ENCODE measurements at regions not wholly inside any gene's neighbourhood (a gene's known extent, or its start where the extent isn't known, plus 50 kb on each side); places are given as distances from the start of the nearest gene placed in this dataset.

GRCh38 chr13:64362564-64362963 lies 2867.6 kb downstream of the PCDH9 start:
- TF ChIP-seq USF2 (IDR thresholded peaks at IDR 0.05; ENCODE audit: low read depth, low read length) (no peak), CTCF (conservative IDR thresholded peaks at IDR 0.05; ENCODE audit: low read depth, low read length) (no peak), POLR2A (IDR thresholded peaks at IDR 0.05; ENCODE audit: low read depth, low read length) (no peak), NFE2L2 (IDR thresholded peaks at IDR 0.05; ENCODE audit: low read depth, low read length) (no peak), CEBPB (IDR thresholded peaks at IDR 0.05; ENCODE audit: low read depth, low read length) (no peak), SMC3 (IDR thresholded peaks at IDR 0.05; ENCODE audit: low read depth, low read length) (no peak), RAD21 (IDR thresholded peaks at IDR 0.05; ENCODE audit: low read length) (no peak), MXI1 (IDR thresholded peaks at IDR 0.05; ENCODE audit: borderline replicate concordance, low read depth, low read length) (no peak), MAFK (IDR thresholded peaks at IDR 0.05; ENCODE audit: low read depth, low read length) (no peak), MAZ (IDR thresholded peaks at IDR 0.05; ENCODE audit: borderline replicate concordance, low read depth, low read length) (no peak), FOS (IDR thresholded peaks at IDR 0.05; ENCODE audit: low read depth, low read length) (no peak), RFX5 (IDR thresholded peaks at IDR 0.05; ENCODE audit: low read depth, low read length) (no peak), BHLHE40 (IDR thresholded peaks at IDR 0.05; ENCODE audit: low read depth, low read length) (no peak), ELK1 (IDR thresholded peaks at IDR 0.05; ENCODE audit: borderline replicate concordance, low read depth, low read length) (no peak)
